IMR-90 (cell line): ENCODE measurements at regions not wholly inside any gene's neighbourhood (a gene's known extent, or its start where the extent isn't known, plus 50 kb on each side); places are given as distances from the start of the nearest gene placed in this dataset.

Experiments used
- ATAC-seq: fragments of 200-7000 bp; cut with Tn5 transposase; 2 replicates; pipeline ENCODE4 v1.9.1; 2020; ENCODE audit warnings: low read depth, mild to moderate bottlenecking, moderate library complexity
- BruUV-seq: library from RNA; stranded (reverse); fragments of 400-500 nt; replicated peaks from 2 replicates; lab custom pipeline; 2021; lab: Mats Ljungman, UMichigan
- CTCF ChIA-PET: fragments of 300-600 bp; formaldehyde crosslinking; extraction: SDS; loops from one replicate; lab custom pipeline; 2021; ENCODE audit warnings: antibody characterized with exemption; lab: Yijun Ruan, JAX
- POLR2A ChIA-PET: fragments of 300-600 bp; sonication (Branson Sonifier 250); formaldehyde crosslinking; loops from one replicate; lab custom pipeline; 2022; ENCODE audit warnings: antibody characterized with exemption; ENCODE audit not compliant: unreplicated experiment; lab: Charles Lee
- DNase-seq: peaks from one replicate; pipeline ENCODE4 v3.0.0; 2013
- H2AFZ ChIP-seq: replicated peaks from 2 replicates; pipeline ENCODE3; 2013; ENCODE audit warnings: low read length, mild to moderate bottlenecking; ENCODE audit not compliant: poor library complexity
- H2AK5ac ChIP-seq: 2 replicates; pipeline ENCODE4 v1.6.1; 2013; ENCODE audit warnings: low read depth, low read length, inconsistent platforms
- H2AK9ac ChIP-seq: replicated peaks from 2 replicates; pipeline ENCODE3; 2013; ENCODE audit warnings: mild to moderate bottlenecking, low read depth, low read length, moderate library complexity; ENCODE audit not compliant: poor library complexity
- H2BK120ac ChIP-seq: 2 replicates; pipeline ENCODE4 v1.6.1; 2013; ENCODE audit warnings: low read depth, low read length, inconsistent platforms
- H2BK15ac ChIP-seq: 3 replicates; pipeline ENCODE4 v1.6.1; 2013; ENCODE audit warnings: low read depth, low read length, inconsistent platforms
- H2BK20ac ChIP-seq: 2 replicates; pipeline ENCODE4 v1.6.1; 2013; ENCODE audit warnings: low read depth, mild to moderate bottlenecking, inconsistent platforms, low read length, moderate library complexity
- H2BK5ac ChIP-seq: 2 replicates; pipeline ENCODE4 v1.6.1; 2013; ENCODE audit warnings: mild to moderate bottlenecking, low read depth, low read length, inconsistent platforms; ENCODE audit not compliant: poor library complexity, severe bottlenecking
- H3K14ac ChIP-seq: replicated peaks from 2 replicates; pipeline ENCODE4 v1.6.1; 2013; ENCODE audit warnings: low read depth, low read length, inconsistent platforms
- H3K18ac ChIP-seq: 2 replicates; pipeline ENCODE4 v1.6.1; 2013; ENCODE audit warnings: low read depth, low read length, control low read depth
- H3K23ac ChIP-seq: 2 replicates; pipeline ENCODE4 v1.6.1; 2013; ENCODE audit warnings: low read depth, low read length, inconsistent platforms
- H3K27ac ChIP-seq: 2 replicates; pipeline ENCODE4 v1.5.1; 2013; ENCODE audit warnings: mild to moderate bottlenecking, control low read depth, low read length; ENCODE audit not compliant: insufficient read depth
- H3K27me3 ChIP-seq: 2 replicates; pipeline ENCODE4 v1.6.1; 2013; ENCODE audit warnings: low read length; ENCODE audit not compliant: control insufficient read depth, insufficient read depth
- H3K36me3 ChIP-seq: 2 replicates; pipeline ENCODE4 v1.6.1; 2013; ENCODE audit warnings: low read length, mixed read lengths; ENCODE audit not compliant: control insufficient read depth, insufficient read depth
- H3K4ac ChIP-seq: 2 replicates; pipeline ENCODE4 v1.6.1; 2013; ENCODE audit warnings: low read depth, low read length, inconsistent platforms
- H3K4me1 ChIP-seq: 2 replicates; pipeline ENCODE4 v1.6.1; 2013; ENCODE audit warnings: low read length, mixed read lengths; ENCODE audit not compliant: control insufficient read depth, insufficient read depth
- H3K4me2 ChIP-seq: 2 replicates; pipeline ENCODE4 v1.6.1; 2013; ENCODE audit warnings: low read depth, mild to moderate bottlenecking, control low read depth, low read length, moderate library complexity
- H3K4me3 ChIP-seq: 2 replicates; pipeline ENCODE4 v1.5.1; 2013; ENCODE audit warnings: low read depth, mild to moderate bottlenecking, control low read depth, low read length, moderate library complexity; ENCODE audit not compliant: insufficient read depth
- H3K56ac ChIP-seq: 2 replicates; pipeline ENCODE4 v1.6.1; 2013; ENCODE audit warnings: low read length, inconsistent platforms; ENCODE audit not compliant: insufficient read depth; ENCODE audit errors: extremely low read depth
- H3K79me1 ChIP-seq, 2 experiments: 2 replicates each; pipeline ENCODE4 v1.6.1; 2013; ENCODE audit warnings: low read length in 2 of 2, inconsistent platforms in 1 of 2, low read depth in 1 of 2
- H3K9ac ChIP-seq: 2 replicates; pipeline ENCODE4 v1.6.1; 2013; ENCODE audit warnings: low read depth, low read length, control low read depth
- H3K9me1 ChIP-seq: 2 replicates; pipeline ENCODE4 v1.6.1; 2013; ENCODE audit warnings: low read length, inconsistent platforms; ENCODE audit not compliant: insufficient read depth
- H3K9me3 ChIP-seq: 2 replicates; pipeline ENCODE4 v1.6.1; 2013; ENCODE audit warnings: low read length; ENCODE audit not compliant: control insufficient read depth, insufficient read depth
- H4K20me1 ChIP-seq: 2 replicates; pipeline ENCODE4 v1.6.1; 2013; ENCODE audit warnings: low read length, inconsistent platforms; ENCODE audit not compliant: insufficient read depth
- H4K5ac ChIP-seq: 2 replicates; pipeline ENCODE4 v1.6.1; 2013; ENCODE audit warnings: mild to moderate bottlenecking, low read depth, low read length, control low read depth
- H4K8ac ChIP-seq, 2 experiments: 2 replicates each; pipeline ENCODE4 v1.6.1; 2013; ENCODE audit warnings: low read depth in 2 of 2, low read length in 2 of 2, control low read depth in 1 of 2, inconsistent platforms in 1 of 2
- H4K91ac ChIP-seq: 2 replicates; pipeline ENCODE4 v1.6.1; 2013; ENCODE audit warnings: low read depth, low read length, inconsistent platforms; ENCODE audit not compliant: insufficient read depth
- BHLHE40 ChIP-seq: fragments of 150-350 bp; IDR thresholded peaks from 2 replicates; pipeline ENCODE4 v1.6.1; 2016; ENCODE audit warnings: mild to moderate bottlenecking, low read depth, low read length
- CEBPB ChIP-seq: IDR thresholded peaks from 2 replicates; pipeline ENCODE4 v1.6.1; 2012; ENCODE audit warnings: low read depth, low read length, improper control_type of control experiment
- CHD1 ChIP-seq: IDR thresholded peaks from 2 replicates; pipeline ENCODE4 v1.6.1; 2012; ENCODE audit warnings: low read depth, low read length, improper control_type of control experiment
- FOS ChIP-seq: fragments of 150-350 bp; IDR thresholded peaks from 2 replicates; pipeline ENCODE4 v1.6.1; 2016; ENCODE audit warnings: low read depth, low read length
- MAFK ChIP-seq: IDR thresholded peaks from 2 replicates; pipeline ENCODE4 v1.6.1; 2012; ENCODE audit warnings: low read depth, low read length, improper control_type of control experiment
- MAZ ChIP-seq: IDR thresholded peaks from 2 replicates; pipeline ENCODE4 v1.6.1; 2012; ENCODE audit warnings: low read depth, mild to moderate bottlenecking, low read length, improper control_type of control experiment, moderate library complexity, borderline replicate concordance
- MXI1 ChIP-seq: IDR thresholded peaks from 2 replicates; pipeline ENCODE4 v1.6.1; 2012; ENCODE audit warnings: low read depth, mild to moderate bottlenecking, low read length, moderate library complexity, borderline replicate concordance
- NFE2L2 ChIP-seq: fragments of 150-350 bp; IDR thresholded peaks from 2 replicates; pipeline ENCODE4 v1.6.1; 2016; ENCODE audit warnings: low read depth, mild to moderate bottlenecking, low read length
- POLR2A ChIP-seq: IDR thresholded peaks from 2 replicates; pipeline ENCODE4 v1.6.1; 2012; ENCODE audit warnings: mild to moderate bottlenecking, low read depth, low read length
- RAD21 ChIP-seq: IDR thresholded peaks from 2 replicates; pipeline ENCODE4 v1.6.1; 2012; ENCODE audit warnings: low read length, improper control_type of control experiment
- RCOR1 ChIP-seq: IDR thresholded peaks from 2 replicates; pipeline ENCODE4 v1.6.1; 2012; ENCODE audit warnings: mild to moderate bottlenecking, low read length, improper control_type of control experiment; ENCODE audit not compliant: insufficient replicate concordance
- RFX5 ChIP-seq: IDR thresholded peaks from 2 replicates; pipeline ENCODE4 v1.8.0; 2012; ENCODE audit warnings: low read depth, mild to moderate bottlenecking, low read length, moderate library complexity
- SMC3 ChIP-seq: fragments of 150-350 bp; IDR thresholded peaks from 2 replicates; pipeline ENCODE4 v1.6.1; 2016; ENCODE audit warnings: low read depth, mild to moderate bottlenecking, antibody characterized with exemption, low read length, moderate library complexity
- USF2 ChIP-seq: fragments of 150-350 bp; IDR thresholded peaks from 2 replicates; pipeline ENCODE4 v1.6.1; 2017; ENCODE audit warnings: mild to moderate bottlenecking, antibody characterized with exemption, low read length, low read depth
- WGBS, 2 experiments: methylation state at CpG; one replicate each; pipeline versions ENCODE4 v1.1.5 to v1.1.7; 2013; ENCODE audit warnings: missing lambda C conversion rate in 2 of 2; ENCODE audit not compliant: insufficient read length in 1 of 2; ENCODE audit errors: extremely low coverage in 2 of 2; 5-methylcytosine and 5-hydroxymethylcytosine counted together
- dilution Hi-C: fragments of 300-500 bp; cut with HindIII; formaldehyde crosslinking; loops from one replicate; pipeline ENCODE4 v1.14.3; 2018; ENCODE audit warnings: low sequenced_read_pairs; ENCODE audit not compliant: unreplicated experiment
- in situ Hi-C: fragments of 300-500 bp; cut with MboI; formaldehyde crosslinking; loops from 3 replicates; pipeline ENCODE4 v1.14.3; 2019; ENCODE audit warnings: low sequenced_read_pairs, inconsistent platforms, mixed read lengths
- intact Hi-C: fragments of 100-400 bp; cut with micrococcal nuclease; formaldehyde crosslinking; loops from 2 replicates; pipeline ENCODE4 v1.10.0; 2022
- TF ChIP-seq, protein P1 (sequence below): conservative IDR thresholded peaks from 2 replicates; pipeline ENCODE4 v1.5.1; 2012; ENCODE audit warnings: mild to moderate bottlenecking, low read depth, low read length, improper control_type of control experiment
- TF ChIP-seq, protein P2 (sequence below): fragments of 150-350 bp; IDR thresholded peaks from 2 replicates; pipeline ENCODE4 v1.6.1; 2016; ENCODE audit warnings: low read depth, mild to moderate bottlenecking, low read length, moderate library complexity, borderline replicate concordance

DNA sequence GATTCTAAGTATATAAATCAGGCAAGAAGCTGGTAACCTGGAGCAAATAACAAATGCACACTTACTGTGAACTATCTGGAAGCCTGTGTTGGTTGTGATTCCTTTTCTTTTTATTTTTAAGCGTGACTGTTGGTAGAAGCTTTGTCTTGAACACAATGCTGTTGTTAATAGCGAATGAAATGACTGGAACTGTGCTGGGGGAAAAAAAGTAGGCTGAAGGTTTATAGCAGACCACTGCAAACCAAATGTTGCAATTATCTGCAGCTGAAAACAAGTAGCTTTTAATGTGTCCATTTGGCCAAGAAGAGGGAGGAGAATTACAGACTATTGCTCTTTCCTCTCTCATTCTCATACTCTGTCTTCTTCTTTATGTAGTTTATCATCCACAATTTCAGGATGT is 184.5 kb upstream of the DNAJC19 start:
- Histone ChIP-seq H3K23ac (no peak overlapping the region), H3K18ac (no peak overlapping the region), H3K4me2 (no peak overlapping the region), H3K56ac (no peak overlapping the region), H3K9me3 (peaks cover 7% of the 10 kb centered on the region), H2AK5ac (no peak overlapping the region), H3K27me3 (no peaks in the 10 kb centered on the region), H4K91ac (no peak overlapping the region), H2BK120ac (no peak overlapping the region), H4K8ac (no peak overlapping the region), H3K14ac (no peak overlapping the region), H2BK5ac (no peak overlapping the region), H4K20me1 (no peaks in the 10 kb centered on the region), H3K36me3 (no peaks in the 10 kb centered on the region), H2AK9ac (no peak overlapping the region), H3K4ac (no peak overlapping the region), H3K27ac (no peak overlapping the region), H3K9ac (no peak overlapping the region), H2BK15ac (no peak overlapping the region), H4K5ac (no peak overlapping the region), H3K4me1 (no peaks in the 10 kb centered on the region), H3K4me3 (no peak overlapping the region), H2AFZ (no peak overlapping the region), H2BK20ac (no peak overlapping the region), H3K79me1 (no peaks in the 10 kb centered on the region), H3K9me1 (no peaks in the 10 kb centered on the region)
- dilution Hi-C loops (no loop called here), intact Hi-C loops (no loop called here), in situ Hi-C loops (no loop called here)
- WGBS, 2 experiments = no CpG with 5 or more reads among the region's 2 CpGs
- ATAC-seq (no peak), DNase-seq (no peak)
- CTCF ChIA-PET = no interaction called here
- BruUV-seq = no TSS peak
- POLR2A ChIA-PET = no interaction called here
- TF ChIP-seq MAZ (no peak), NFE2L2 (no peak), RAD21 (no peak), CHD1 (no peak), FOS (no peak), RFX5 (no peak), MXI1 (no peak), RCOR1 (no peak), POLR2A (no peak), CEBPB (no peak), MAFK (no peak), BHLHE40 (no peak), SMC3 (no peak), USF2 (no peak)
- TF ChIP-seq, protein P1, sequence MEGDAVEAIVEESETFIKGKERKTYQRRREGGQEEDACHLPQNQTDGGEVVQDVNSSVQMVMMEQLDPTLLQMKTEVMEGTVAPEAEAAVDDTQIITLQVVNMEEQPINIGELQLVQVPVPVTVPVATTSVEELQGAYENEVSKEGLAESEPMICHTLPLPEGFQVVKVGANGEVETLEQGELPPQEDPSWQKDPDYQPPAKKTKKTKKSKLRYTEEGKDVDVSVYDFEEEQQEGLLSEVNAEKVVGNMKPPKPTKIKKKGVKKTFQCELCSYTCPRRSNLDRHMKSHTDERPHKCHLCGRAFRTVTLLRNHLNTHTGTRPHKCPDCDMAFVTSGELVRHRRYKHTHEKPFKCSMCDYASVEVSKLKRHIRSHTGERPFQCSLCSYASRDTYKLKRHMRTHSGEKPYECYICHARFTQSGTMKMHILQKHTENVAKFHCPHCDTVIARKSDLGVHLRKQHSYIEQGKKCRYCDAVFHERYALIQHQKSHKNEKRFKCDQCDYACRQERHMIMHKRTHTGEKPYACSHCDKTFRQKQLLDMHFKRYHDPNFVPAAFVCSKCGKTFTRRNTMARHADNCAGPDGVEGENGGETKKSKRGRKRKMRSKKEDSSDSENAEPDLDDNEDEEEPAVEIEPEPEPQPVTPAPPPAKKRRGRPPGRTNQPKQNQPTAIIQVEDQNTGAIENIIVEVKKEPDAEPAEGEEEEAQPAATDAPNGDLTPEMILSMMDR = no peak
- TF ChIP-seq, protein P2, sequence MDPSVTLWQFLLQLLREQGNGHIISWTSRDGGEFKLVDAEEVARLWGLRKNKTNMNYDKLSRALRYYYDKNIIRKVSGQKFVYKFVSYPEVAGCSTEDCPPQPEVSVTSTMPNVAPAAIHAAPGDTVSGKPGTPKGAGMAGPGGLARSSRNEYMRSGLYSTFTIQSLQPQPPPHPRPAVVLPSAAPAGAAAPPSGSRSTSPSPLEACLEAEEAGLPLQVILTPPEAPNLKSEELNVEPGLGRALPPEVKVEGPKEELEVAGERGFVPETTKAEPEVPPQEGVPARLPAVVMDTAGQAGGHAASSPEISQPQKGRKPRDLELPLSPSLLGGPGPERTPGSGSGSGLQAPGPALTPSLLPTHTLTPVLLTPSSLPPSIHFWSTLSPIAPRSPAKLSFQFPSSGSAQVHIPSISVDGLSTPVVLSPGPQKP = no peak
